ENCODE measurements at regions not wholly inside any gene's neighbourhood (a gene's known extent, or its start where the extent isn't known, plus 50 kb on each side); places are given as distances from the start of the nearest gene placed in this dataset.

GRCh38 chr6:54776891-54777290 lies 69.7 kb upstream of the FAM83B start:
- H3K4me1 ChIP-seq (ENCODE audit: insufficient read depth, low read length) = no peaks in the 10 kb centered on the region
- ATAC-seq (ENCODE audit: poor library complexity) = no peak
- intact Hi-C loops (cut with DNase I, micrococcal nuclease) = no loop called here
- ChIA-PET CTCF (no interaction called here), POLR2A (no interaction called here)
- no peak overlapping the region for H3K4me3 ChIP-seq (ENCODE audit: low read length)
- no peaks in the 10 kb centered on the region for H3K36me3 ChIP-seq (ENCODE audit: insufficient read depth, low read length)
- H3K27me3 Mint-ChIP-seq = no peaks in the 10 kb centered on the region
- no peaks in the 10 kb centered on the region for H3K27me3 ChIP-seq (ENCODE audit: control insufficient read depth in 1 of 2, insufficient read depth in 2 of 2, low read length in 2 of 2)
- H3K27ac ChIP-seq (ENCODE audit: low read depth in 1 of 2, low read length in 2 of 2) = no peak overlapping the region
- no peak overlapping the region for H3K27ac Mint-ChIP-seq
- H3K9me3 Mint-ChIP-seq = peaks cover 3% of the 10 kb centered on the region
- H3K36me3 Mint-ChIP-seq (ENCODE audit: low read depth) = no peaks in the 10 kb centered on the region
- H3K9me3 ChIP-seq (ENCODE audit: control insufficient read depth in 1 of 2, insufficient read depth in 1 of 2, low read length in 2 of 2) = peaks cover 4 to 6% of the 10 kb centered on the region in 2 experiments
- no peak overlapping the region for H3K4me3 Mint-ChIP-seq
- no peak for DNase-seq
- TF ChIP-seq CTCF (IDR thresholded peaks at IDR 0.05) = no peak
- no peaks in the 10 kb centered on the region for H3K4me1 Mint-ChIP-seq (ENCODE audit: low read depth)

GRCh38 chr6:54778731-54779130 lies 67.8 kb upstream of the FAM83B start:
- DNase-seq = no peak
- ChIA-PET POLR2A (no interaction called here), CTCF (no interaction called here)
- intact Hi-C loops (cut with DNase I, micrococcal nuclease) = no loop called here
- H3K4me3 Mint-ChIP-seq = no peak overlapping the region
- H3K36me3 Mint-ChIP-seq (ENCODE audit: low read depth) = no peaks in the 10 kb centered on the region
- TF ChIP-seq CTCF (IDR thresholded peaks at IDR 0.05) = no peak
- ATAC-seq (ENCODE audit: poor library complexity) = no peak
- H3K9me3 Mint-ChIP-seq = peaks cover 3% of the 10 kb centered on the region
- H3K4me1 Mint-ChIP-seq (ENCODE audit: low read depth) = no peaks in the 10 kb centered on the region
- H3K27me3 Mint-ChIP-seq = no peaks in the 10 kb centered on the region
- Histone ChIP-seq H3K4me3 (ENCODE audit: low read length) (no peak overlapping the region), H3K9me3 (ENCODE audit: control insufficient read depth in 1 of 2, insufficient read depth in 1 of 2, low read length in 2 of 2) (peaks cover 6 to 8% of the 10 kb centered on the region in 2 experiments), H3K4me1 (ENCODE audit: insufficient read depth, low read length) (no peaks in the 10 kb centered on the region), H3K27ac (ENCODE audit: low read depth in 1 of 2, low read length in 2 of 2) (no peak overlapping the region), H3K36me3 (ENCODE audit: insufficient read depth, low read length) (no peaks in the 10 kb centered on the region), H3K27me3 (ENCODE audit: control insufficient read depth in 1 of 2, insufficient read depth in 2 of 2, low read length in 2 of 2) (no peaks in the 10 kb centered on the region)
- H3K27ac Mint-ChIP-seq = no peak overlapping the region

- no peaks in the 10 kb centered on the region for H3K4me1 Mint-ChIP-seq (ENCODE audit: low read depth)
- ChIA-PET POLR2A (no interaction called here), CTCF (no interaction called here)
- Histone ChIP-seq H3K27ac (ENCODE audit: low read depth in 1 of 2, low read length in 2 of 2) (no peak overlapping the region), H3K36me3 (ENCODE audit: insufficient read depth, low read length) (no peaks in the 10 kb centered on the region), H3K27me3 (ENCODE audit: control insufficient read depth in 1 of 2, insufficient read depth in 2 of 2, low read length in 2 of 2) (no peaks in the 10 kb centered on the region), H3K4me1 (ENCODE audit: insufficient read depth, low read length) (no peaks in the 10 kb centered on the region), H3K4me3 (ENCODE audit: low read length) (no peak overlapping the region), H3K9me3 (ENCODE audit: control insufficient read depth in 1 of 2, insufficient read depth in 1 of 2, low read length in 2 of 2) (peaks cover 0 to 10% of the 10 kb centered on the region in 2 experiments)
- H3K9me3 Mint-ChIP-seq = peaks cover 7% of the 10 kb centered on the region
- DNase-seq (no peak), ATAC-seq (ENCODE audit: poor library complexity) (no peak)
- no peak overlapping the region for H3K4me3 Mint-ChIP-seq
- H3K36me3 Mint-ChIP-seq (ENCODE audit: low read depth) = no peaks in the 10 kb centered on the region
- TF ChIP-seq CTCF (IDR thresholded peaks at IDR 0.05) = no peak
- intact Hi-C loops (cut with DNase I, micrococcal nuclease) = no loop called here
- H3K27ac Mint-ChIP-seq = no peak overlapping the region
- H3K27me3 Mint-ChIP-seq = no peaks in the 10 kb centered on the region
Observed at GRCh38 chr6:54784011-54784410, 62.6 kb upstream of the FAM83B start.

All from CD4-positive, alpha-beta T cell (primary cell).